Activated CD8-positive, alpha-beta memory T cell treated with anti-CD3 and anti-CD28 coated beads for 4 hours (primary cell): ENCODE measurements at regions not wholly inside any gene's neighbourhood (a gene's known extent, or its start where the extent isn't known, plus 50 kb on each side); places are given as distances from the start of the nearest gene placed in this dataset.
"Not testable (repeated sequence)": the region's sequence is repeated elsewhere in the genome, so short reads cannot be mapped to it uniquely, and the experiment has no call there.

Source experiments
- DNase-seq, 2 donors: peaks; one replicate each; pipeline ENCODE4 v3.0.0-alpha.2; 2020; ENCODE audit warnings: low read depth in 2 of 2

DNA sequence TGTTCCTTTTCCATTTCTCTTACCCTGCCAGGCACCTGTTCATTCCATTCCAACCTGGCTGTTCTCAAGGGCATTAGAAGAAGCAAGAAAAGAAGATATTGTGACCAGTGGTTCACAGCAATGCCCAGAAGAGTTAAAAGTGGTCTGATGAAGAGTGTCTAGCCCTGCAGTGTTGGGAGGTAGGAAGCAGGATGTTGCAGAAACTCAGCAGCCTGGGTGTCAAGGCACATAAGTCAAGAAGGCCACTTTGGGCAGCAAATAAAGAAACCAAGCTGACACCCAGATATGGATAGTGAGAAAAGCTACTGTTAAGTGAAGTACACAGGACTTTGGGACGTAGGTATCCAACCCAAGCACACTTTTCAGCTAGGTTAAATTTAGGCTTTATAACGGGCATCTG is 199.9 kb upstream of the SATB1 start:
- no peak for DNase-seq

DNA sequence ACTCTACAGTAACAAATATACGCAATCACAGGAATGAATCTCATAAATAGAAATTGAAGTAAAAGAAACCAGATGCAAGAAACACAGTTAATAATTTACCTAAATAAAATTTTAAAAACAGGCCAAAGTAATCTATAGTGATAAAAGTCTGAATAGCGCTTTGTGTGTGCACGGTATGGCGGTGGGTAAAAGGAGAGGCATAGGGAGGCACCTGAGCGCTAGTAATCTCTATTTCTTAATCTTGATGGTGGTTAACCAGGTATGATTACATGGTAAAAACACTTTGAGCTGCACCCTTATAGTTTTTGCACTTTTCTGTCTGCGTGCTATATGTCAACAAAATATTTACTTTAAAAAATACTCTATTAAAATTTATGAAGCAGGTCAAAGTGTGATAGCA is 198.1 kb upstream of the SATB1 start:
- no peak for DNase-seq

DNA sequence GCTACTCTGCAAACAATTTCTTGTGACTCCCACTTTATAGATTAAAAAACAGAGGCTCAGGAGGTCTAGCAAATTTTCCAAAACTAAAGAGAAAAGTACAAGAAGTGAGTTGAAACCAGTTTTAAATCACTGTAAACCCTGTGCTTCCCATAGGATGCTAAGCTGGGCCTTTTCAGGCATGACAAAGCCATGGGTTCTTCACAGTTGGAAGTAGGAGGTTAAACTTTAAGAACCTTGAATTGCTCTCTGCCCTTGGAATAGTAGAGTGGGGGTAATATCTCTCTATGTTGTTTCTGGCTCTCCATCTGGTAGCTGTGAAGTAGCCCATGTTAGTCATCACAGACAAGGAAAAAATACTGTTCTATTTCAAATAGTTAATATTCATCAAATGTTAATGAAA is 193.6 kb upstream of the SATB1 start:
- DNase-seq, result no peak

DNA sequence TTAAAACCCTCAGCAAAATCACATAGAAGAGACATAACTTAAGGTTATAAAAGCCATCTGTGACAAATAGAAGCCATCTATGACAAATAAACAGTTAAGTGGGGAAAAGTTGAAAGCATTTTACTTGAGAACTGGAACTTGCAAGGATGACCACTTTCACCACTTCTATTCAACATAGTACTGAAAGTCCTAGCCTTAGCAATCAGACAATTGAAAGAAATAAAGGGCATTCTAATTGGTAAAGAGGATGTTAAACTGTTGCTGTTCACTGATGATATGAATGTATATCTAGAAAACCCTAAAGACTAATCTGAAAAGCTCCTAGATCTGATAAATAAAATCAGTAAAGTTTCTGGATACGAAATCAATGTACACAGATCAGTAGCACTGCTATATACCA is 186.9 kb upstream of the SATB1 start:
- no peak for DNase-seq

DNA sequence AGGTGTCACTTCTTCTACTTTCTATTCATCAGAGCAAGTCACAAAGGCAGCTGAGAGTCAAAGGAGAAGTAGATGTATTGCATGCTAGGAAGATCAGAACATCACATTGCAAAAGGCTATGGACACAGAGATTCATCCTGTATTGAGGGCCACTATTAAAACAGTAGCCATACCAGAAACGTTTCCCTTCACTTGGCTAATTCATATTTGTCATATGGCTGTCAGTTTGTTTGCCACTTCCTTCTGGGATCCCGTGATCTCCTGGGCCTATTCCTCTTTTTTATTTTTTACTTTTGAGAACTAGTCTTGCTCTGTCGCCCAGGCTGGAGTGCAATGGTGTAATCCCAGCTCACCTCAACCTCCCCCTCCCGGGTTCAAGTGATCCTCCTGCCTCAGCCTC is 184.0 kb upstream of the SATB1 start:
- DNase-seq, result no peak

DNA sequence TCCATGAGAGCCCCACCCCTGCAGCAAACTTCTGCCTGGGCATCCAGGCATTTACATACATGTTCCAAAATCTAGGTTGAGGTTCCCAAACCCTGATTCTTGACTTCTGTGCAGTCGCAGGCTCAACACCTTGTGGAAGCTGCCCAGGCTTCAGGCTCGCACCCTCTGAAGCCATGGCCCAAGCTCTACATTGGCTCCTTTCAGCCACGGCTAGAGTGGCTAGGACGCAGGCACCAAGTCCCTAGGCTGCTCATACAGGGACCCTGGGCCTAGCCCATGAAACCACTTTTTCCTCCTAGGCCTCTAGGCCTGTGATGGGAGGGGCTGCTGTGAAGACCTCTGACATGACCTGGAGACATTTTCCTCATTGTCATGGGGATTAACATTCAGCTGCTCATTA is 172.8 kb upstream of the SATB1 start:
- DNase-seq, result no peak

DNA sequence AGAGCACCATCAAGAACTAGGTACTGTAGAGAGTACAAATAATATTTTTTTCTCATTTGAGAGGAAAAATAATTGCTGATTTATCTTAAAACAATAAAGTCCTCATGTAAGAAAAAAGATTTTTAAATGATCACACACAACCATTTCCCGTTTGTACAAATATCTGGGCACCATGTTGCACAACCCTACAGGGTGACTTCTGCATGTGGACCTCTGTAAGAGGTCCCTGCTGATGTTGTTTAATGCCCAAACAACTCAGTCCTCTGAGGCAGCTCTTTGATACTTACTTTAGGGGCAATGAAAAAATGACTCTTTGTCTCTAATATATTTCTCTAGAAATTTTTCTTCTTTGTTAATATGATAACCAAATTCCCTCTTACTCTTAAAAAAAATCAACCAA is 168.1 kb upstream of the SATB1 start:
- DNase-seq, result no peak

DNA sequence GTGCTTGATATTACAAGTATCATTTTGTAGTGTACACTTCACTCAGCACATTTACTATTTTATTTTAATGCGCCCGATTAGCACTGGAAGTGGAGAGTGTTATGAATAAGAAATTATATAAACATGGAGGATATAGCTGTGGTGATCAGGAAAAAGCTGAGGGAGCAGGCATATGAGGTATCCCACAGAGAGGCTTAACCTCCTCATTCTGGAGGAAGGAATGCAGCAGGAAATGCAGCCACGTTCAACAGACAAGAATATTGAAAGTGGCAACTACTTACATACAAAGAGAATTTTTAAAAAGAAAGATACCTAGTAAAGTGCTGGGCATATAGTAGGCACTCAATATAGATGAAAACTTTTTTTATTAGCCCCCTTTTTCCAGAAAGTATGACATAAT is 166.0 kb upstream of the SATB1 start:
- no peak for DNase-seq

DNA sequence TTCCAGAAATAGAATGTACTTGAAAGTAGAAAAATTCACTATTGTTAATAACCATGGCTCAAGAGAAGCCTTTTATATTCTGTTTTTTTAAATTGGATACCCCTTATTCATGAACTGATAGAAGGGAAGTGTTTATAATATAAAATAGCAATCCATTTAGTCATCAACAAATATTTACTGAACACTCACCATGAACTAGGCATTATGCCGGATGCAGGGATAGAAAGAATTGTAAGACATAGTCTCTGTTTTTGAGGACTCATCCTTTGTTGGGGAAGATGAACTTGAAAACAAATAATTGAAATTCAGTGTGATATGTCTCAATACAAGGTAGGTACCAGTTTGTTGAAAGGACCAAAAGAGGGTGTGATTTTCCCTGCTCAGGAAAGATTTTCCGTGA is 160.9 kb upstream of the SATB1 start:
- DNase-seq, result no peak

DNA sequence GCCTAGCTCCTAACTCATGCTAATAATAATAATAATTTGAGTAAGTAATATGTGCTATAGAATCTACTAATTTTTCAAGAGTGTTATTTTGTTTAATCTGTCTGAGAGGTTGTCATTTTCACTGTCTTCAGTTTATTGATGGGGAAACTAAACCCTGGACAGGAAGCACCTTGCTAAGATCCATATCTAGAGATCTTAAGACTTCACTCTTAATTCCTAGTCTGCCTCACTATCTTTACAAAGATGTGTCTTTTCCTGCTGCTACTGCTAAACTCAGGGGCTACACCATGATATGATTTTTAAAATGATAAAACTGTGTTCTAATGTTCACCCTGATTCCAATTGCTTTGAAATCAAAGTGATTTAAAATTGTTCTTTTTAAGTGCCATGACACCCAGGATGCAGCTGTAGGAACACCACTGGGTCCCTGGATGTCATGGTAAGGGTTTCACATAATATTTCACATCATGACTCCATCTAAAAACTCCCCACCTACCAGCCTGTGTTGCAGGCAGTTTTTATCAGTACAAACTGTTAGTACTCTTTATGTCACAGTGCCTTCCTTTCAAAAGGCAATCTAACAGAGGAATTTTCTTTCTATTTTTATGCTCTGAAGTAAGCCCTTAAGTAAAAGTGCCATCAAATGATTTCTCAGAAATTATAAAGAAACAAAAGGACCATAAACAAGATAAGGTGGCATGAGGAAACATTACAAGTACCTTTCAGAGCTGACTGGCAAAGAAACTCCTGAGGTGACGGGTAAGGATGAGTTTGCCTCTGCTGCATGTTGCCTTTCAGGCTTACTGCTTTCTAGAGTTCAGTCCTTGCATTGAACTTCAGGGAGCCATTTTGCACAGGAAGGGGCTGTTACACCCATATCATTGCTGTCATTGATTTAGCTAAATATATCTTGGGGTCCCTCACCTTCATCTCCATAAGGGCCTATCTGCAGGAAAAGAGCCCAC is 160.1 kb upstream of the SATB1 start:
- DNase-seq, result no peak

DNA sequence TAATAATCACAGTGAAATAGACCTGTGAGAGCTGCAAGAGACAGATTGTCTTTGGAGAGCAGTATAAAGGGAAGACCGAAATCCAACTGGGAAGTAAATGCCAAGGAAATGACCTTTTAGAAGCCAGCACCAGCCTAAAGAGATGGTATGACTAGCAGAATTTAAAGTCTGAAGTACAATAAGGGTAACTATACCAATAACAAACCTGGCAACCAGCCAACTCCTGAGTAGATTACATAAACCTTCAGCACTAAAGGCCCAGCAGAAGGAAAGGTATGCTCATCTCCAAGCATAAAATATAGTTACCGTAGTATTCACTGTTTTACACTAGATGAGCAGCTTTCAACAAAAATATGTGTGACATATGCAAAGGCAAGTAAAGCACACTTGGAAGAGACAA is 155.1 kb upstream of the SATB1 start:
- no peak for DNase-seq

DNA sequence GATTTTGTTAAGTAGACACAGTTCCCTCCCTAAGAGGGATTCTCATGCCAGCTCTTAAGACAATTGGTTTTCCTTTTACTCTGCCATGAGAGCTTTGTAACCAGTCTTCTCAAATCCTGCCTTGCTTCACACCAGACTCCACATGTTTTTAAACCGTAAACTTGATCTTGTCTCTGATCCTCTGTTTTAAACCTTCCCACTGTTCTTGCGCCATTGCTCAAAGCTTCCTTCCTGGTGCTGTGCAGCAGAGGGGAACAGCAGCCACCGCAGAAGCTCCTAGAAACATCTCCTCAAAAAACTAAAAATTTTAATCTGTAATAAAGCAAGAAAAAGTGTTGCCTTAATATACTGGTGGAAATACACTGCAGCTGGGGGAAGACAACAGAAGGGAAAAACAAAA is 154.5 kb upstream of the SATB1 start:
- DNase-seq, result no peak

DNA sequence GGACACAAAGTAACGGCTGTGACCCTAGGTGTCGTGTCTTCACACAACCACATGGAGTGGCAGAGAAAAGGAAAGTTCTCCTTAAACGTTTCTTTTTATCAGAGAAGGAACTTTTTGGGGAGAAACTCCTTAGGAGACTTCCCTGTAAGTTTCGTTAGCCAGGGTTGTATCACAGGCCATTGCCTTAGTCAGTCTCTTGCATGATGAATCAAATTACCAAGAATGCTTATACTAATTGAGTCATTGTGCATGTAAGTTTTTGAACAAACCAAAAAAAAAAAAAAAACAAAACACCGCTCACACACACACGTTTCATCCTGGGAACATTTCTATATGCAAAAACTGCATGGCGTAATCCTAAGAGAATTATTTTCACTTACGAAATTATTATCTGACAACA is 150.4 kb upstream of the SATB1 start:
- no peak for DNase-seq

DNA sequence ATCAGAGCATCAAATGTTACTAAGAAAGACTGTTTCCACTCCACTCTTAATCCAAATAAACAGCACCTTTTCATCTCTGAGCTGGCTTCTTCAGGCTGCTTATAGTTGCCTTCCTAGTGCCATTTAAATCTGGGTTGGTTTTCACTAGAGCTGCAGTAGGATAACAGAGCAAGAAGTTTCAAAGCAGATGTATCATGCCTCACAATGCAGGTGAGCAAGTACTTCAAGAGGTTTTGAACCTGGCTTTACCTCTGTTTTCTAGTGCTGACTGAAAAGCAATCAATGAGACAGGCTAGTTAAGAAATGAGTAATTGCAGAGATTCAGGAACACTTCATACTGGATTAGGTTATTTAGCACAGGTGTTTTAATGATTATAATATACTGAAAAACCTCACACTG is 147.7 kb upstream of the SATB1 start:
- DNase-seq, result no peak

DNA sequence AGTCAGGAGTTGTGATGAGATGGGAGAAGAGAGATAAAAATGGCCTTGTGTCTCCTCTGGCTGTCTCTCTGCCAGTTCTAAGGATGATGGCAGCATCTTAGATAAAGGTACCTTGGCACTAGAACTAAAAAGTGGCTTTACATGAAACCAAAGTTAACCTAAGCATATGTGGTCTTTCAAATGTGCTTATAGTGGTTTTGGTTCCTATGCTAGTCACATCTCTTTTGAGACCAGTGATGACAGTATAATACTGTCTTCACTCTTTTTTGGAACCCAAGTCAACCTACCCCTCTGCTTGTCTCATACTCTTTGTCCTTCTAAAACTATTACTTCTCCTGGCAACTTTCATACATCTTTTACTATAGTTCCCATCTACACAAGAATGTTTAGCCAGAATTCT is 142.2 kb upstream of the SATB1 start:
- DNase-seq, result no peak

DNA sequence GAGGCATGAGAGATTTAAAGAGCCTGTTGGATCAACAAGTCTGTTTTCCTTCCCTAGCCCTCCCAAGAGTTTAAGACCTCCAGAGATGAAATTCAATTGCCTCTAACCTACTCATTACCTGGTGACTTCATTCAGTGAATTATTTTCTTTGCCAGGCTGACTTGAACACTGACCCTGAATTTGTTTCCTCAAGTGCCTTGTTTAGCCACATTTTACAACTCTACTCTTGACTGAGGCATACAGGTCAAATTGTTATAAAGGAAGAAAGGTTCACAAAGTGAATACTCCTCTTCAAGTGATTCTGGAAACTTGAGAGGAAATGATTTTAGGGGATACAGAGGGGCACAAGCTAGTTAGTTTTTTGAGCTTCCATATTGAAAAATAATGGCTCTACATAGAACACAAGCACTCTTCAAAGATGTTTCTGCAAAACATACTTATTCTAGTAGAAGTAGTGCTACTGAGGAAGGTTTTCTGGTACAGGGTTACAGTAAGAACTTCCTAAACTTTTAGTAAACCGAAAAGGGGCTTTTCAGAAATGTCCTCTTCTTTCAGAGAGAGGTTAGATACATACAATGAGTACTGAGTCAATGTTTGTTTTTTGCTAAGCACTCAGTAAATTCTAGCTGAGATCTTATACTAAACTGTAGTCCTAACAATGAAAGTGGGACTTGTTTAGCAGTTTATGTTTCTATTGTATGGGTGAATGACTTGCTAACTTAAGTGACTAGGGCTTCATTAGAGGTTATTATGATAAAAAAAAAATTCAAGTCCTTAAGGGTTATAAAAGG is 137.4 kb upstream of the SATB1 start:
- DNase-seq, result no peak

DNA sequence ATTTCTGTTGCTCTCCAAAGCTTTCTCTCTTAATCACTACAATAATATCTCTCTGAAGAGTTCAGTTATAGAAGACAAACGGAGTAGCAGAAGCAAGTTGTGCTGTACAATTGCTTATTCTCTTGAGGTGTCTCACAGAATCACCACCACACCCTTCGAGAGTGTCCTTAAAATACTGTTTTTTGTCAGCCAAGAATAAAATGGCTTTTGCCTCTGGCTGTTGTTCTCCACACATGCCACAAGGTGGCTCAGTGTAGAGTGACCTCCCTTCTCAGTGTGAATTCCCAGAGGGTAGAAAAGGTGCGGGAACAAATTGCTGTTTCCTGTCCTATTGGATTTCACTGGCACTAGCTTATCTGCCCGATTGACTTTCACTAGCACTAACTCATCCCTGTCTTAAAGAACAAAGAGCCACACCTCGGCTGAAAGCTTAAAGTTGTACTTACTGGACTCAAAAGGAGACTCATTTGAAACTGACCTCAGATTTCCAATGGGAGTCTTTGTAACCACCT is 134.2 kb upstream of the SATB1 start:
- peak in 1 of 2 donors; percentile 9 for DNase-seq

DNA sequence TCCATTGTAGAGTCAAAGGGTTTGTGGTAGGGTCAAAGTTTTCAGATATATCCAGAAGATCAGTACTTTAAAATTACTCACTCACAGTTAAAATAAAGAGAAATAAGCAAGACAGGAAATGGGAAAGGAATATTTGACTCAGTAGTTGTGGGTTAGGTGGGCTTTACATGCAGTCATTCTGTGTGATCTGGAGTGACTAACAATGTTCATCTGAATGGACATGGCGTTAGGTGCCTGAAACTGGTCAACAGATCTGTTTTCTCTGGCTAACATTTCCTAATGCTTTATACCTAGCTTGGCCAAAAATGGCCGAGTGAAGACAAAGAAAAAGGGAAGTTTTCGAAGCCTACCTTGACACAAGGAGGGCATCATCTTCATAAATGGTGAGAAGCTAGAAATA is 133.4 kb upstream of the SATB1 start:
- no peak for DNase-seq

DNA sequence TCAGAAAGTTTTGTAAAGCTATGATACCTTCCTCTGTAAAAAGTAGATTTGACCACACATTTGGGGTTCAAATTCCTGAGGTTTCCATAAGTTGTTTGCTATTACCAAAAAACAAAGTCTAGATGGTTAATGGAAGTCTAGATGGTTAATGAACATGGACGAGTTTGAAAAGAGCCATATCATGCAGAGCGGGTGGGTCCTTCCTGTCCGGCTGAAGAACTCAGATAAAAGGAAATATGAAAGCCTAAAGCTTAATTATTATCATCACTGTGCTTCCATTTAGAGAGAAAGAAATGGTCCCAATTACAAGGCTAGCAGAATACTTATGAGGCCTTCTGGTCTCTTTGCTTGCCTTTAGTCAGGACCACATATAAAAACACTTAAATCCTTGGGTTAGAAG is 132.1 kb upstream of the SATB1 start:
- no peak for DNase-seq

DNA sequence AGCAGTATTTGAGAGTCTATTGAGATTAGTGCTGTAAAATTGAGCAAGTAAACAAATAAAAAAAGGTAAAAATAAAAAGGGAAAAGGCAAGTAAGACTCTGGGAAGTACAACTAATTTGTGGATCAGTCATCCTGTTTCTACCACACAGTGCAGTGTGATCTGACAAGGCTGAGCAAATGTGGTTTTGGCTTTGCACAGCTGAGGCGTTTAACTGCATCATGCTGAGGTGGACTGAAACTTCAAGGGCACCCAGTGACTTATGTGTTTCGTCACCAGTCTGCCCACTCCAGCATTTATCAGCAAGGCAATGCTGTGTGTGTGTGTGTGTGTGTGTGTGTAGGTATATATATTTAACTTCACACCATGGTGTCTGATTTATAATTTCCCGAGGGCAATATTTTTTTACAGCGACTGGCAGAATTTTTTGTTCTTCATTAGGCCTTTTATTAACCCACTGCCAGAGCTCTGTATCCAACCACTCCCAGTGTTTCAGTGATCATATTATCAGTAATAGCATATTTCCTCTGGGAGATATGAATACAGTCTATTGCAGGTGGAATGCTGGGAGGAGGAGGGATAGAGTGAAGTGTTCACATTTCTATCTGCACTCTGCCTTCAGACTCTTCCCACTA is 131.5 kb upstream of the SATB1 start:
- DNase-seq, result peak; percentile 45 to 55

DNA sequence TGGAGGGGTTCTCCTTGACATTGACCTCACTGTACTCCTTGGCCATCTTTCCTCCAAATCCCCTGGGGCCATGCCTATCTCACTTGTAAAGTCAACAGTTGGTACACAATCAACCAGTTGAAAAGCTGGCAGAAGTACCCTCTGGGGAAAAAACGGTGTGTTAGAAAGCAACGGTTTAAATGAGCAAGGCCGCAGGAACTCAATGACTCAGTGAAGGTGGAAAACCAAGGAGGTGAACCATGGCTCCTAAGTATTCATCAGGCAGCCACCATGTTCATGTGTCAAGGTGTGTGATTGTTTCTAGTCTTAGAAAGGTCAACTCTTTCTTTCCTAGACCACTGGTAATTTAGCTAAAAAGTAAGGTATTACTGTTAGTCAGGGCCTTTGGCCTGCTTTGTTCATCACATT is 130.9 kb upstream of the SATB1 start:
- DNase-seq, result peak in 1 of 2 donors; percentile 1

DNA sequence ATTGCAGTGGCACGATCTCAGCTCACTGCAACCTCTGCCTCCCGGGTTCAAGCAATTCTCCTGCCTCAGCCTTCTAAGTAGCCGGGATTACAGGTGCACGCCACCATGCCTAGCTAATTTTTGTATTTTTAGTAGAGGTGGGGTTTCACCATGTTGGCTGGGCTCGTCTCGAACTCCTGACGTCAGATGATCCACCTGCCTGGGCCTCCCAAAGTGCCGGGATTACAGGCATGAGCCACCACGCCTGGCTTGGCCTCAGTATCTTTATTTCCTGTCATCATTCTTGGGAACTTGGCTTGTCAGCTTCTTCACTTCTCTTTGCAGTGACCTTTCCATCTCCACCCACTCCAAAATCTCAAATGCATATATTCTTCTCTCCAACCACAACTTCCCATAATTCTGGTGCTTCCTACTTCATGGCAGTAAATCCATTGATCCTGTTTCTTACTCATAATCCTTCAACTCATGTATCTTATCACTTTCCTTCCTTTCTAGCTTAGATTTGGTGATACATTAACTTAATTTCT is 127.5 kb upstream of the SATB1 start:
- not testable (repeated sequence) for DNase-seq
